WTC11 (cell line): ENCODE measurements at regions not wholly inside any gene's neighbourhood (a gene's known extent, or its start where the extent isn't known, plus 50 kb on each side); places are given as distances from the start of the nearest gene placed in this dataset.

Experiments
- ATAC-seq: fragments of 200-7000 bp; cut with Tn5 transposase; 2 replicates; pipeline ENCODE4 v1.10.0; 2021; ENCODE audit warnings: mild to moderate bottlenecking, moderate library complexity
- CTCF ChIA-PET: fragments of 300-600 bp; sonication (Branson Sonifier 250); formaldehyde crosslinking; loops from one replicate; lab custom pipeline; 2021; ENCODE audit warnings: antibody characterized with exemption; lab: Charles Lee
- POLR2A ChIA-PET: fragments of 350-600 bp; sonication (Branson Sonifier 250); formaldehyde crosslinking; loops from one replicate; lab custom pipeline; 2021; ENCODE audit warnings: antibody characterized with exemption; lab: Charles Lee
- DNase-seq: peaks from one replicate; pipeline ENCODE4 v3.0.0; 2021; ENCODE audit warnings: low spot score
- H3K27ac Mint-ChIP-seq: 2 replicates; pipeline ENCODE4 v1.8.0; 2021; ENCODE audit warnings: mixed read lengths
- H3K27me3 Mint-ChIP-seq: 2 replicates; pipeline ENCODE4 v1.8.0; 2021; ENCODE audit warnings: low read depth, mild to moderate bottlenecking, moderate library complexity, mixed read lengths
- H3K36me3 Mint-ChIP-seq: 2 replicates; pipeline ENCODE4 v1.8.0; 2021; ENCODE audit warnings: mixed read lengths
- H3K4me1 Mint-ChIP-seq: 2 replicates; pipeline ENCODE4 v1.8.0; 2022; ENCODE audit warnings: mixed read lengths
- H3K4me3 Mint-ChIP-seq: 2 replicates; pipeline ENCODE4 v1.8.0; 2021; ENCODE audit warnings: mild to moderate bottlenecking, moderate library complexity, mixed read lengths
- H3K9me3 Mint-ChIP-seq: 2 replicates; pipeline ENCODE4 v1.8.0; 2021; ENCODE audit warnings: mixed read lengths
- AR ChIP-seq: fragments of 250-450 bp; sonication (Bioruptor Pico); IDR thresholded peaks from 2 replicates; pipeline ENCODE4 v1.9.0; 2021; ENCODE audit warnings: mild to moderate bottlenecking
- CREM ChIP-seq: sonication (generic); formaldehyde crosslinking; IDR thresholded peaks from 2 replicates; pipeline ENCODE4 v1.8.1; 2022; ENCODE audit warnings: mild to moderate bottlenecking, missing genetic modification reagents, moderate library complexity
- CTCF ChIP-seq: fragments of 200-600 bp; IDR thresholded peaks from 2 replicates; pipeline ENCODE4 v1.8.0; 2022; ENCODE audit warnings: antibody characterized with exemption
- E2F4 ChIP-seq: sonication (generic); formaldehyde crosslinking; IDR thresholded peaks from 2 replicates; pipeline ENCODE4 v1.8.1; 2022; ENCODE audit warnings: low read depth, mild to moderate bottlenecking, moderate library complexity, missing genetic modification reagents, borderline replicate concordance
- ELF4 ChIP-seq: sonication (generic); formaldehyde crosslinking; IDR thresholded peaks from 2 replicates; pipeline ENCODE4 v1.8.1; 2022; ENCODE audit warnings: low read depth, mild to moderate bottlenecking, moderate library complexity, missing genetic modification reagents
- EMX1 ChIP-seq: fragments of 250-450 bp; sonication (Bioruptor Pico); IDR thresholded peaks from 2 replicates; pipeline ENCODE4 v1.8.0; 2021; ENCODE audit warnings: mild to moderate bottlenecking
- FOXK1 ChIP-seq: sonication (generic); formaldehyde crosslinking; IDR thresholded peaks from 2 replicates; pipeline ENCODE4 v1.8.0; 2022; ENCODE audit warnings: mild to moderate bottlenecking, moderate library complexity, missing genetic modification reagents
- FOXP1 ChIP-seq: sonication (generic); formaldehyde crosslinking; IDR thresholded peaks from 2 replicates; pipeline ENCODE4 v1.8.0; 2022; ENCODE audit warnings: missing genetic modification reagents, mild to moderate bottlenecking, moderate library complexity, borderline replicate concordance
- FOXP4 ChIP-seq: sonication (generic); formaldehyde crosslinking; IDR thresholded peaks from 2 replicates; pipeline ENCODE4 v1.8.0; 2022; ENCODE audit warnings: mild to moderate bottlenecking, missing genetic modification reagents
- HMGA2 ChIP-seq: fragments of 250-450 bp; sonication (Bioruptor Pico); IDR thresholded peaks from 2 replicates; pipeline ENCODE4 v1.4.0; 2021; ENCODE audit warnings: mild to moderate bottlenecking, moderate library complexity
- MLX ChIP-seq: sonication (generic); formaldehyde crosslinking; IDR thresholded peaks from 2 replicates; pipeline ENCODE4 v1.8.1; 2023; ENCODE audit warnings: mild to moderate bottlenecking, missing genetic modification reagents, moderate library complexity
- NFATC4 ChIP-seq: fragments of 250-450 bp; sonication (Bioruptor Pico); IDR thresholded peaks from 2 replicates; pipeline ENCODE4 v1.9.0; 2021; ENCODE audit warnings: mild to moderate bottlenecking
- NR2C2 ChIP-seq: sonication (generic); formaldehyde crosslinking; IDR thresholded peaks from 2 replicates; pipeline ENCODE4 v1.8.0; 2022; ENCODE audit warnings: mild to moderate bottlenecking, missing genetic modification reagents
- RORB ChIP-seq: fragments of 250-450 bp; sonication (Bioruptor Pico); IDR thresholded peaks from 2 replicates; pipeline ENCODE4 v1.9.0; 2021; ENCODE audit warnings: mild to moderate bottlenecking
- ZMAT4 ChIP-seq: fragments of 250-450 bp; sonication (Bioruptor Pico); IDR thresholded peaks from 2 replicates; pipeline ENCODE4 v1.9.0; 2021; ENCODE audit warnings: mild to moderate bottlenecking
- ZNF121 ChIP-seq: sonication (generic); formaldehyde crosslinking; IDR thresholded peaks from 2 replicates; pipeline ENCODE4 v1.8.0; 2023; ENCODE audit warnings: missing genetic modification reagents
- ZNF425 ChIP-seq: fragments of 250-450 bp; sonication (Bioruptor Pico); conservative IDR thresholded peaks from 2 replicates; pipeline ENCODE4 v1.9.0; 2021; ENCODE audit warnings: mild to moderate bottlenecking
- ZNF512 ChIP-seq: sonication (generic); formaldehyde crosslinking; IDR thresholded peaks from 2 replicates; pipeline ENCODE4 v1.8.1; 2022; ENCODE audit warnings: missing genetic modification reagents, borderline replicate concordance

- H3K27ac Mint-ChIP-seq, result no peak overlapping the region
- H3K9me3 Mint-ChIP-seq, result no peaks in the 10 kb centered on the region
- ATAC-seq (no peak), DNase-seq (no peak)
- no peaks in the 10 kb centered on the region for H3K27me3 Mint-ChIP-seq
- ChIA-PET POLR2A (interaction anchor here (0.7 kb wide), 1 partner anchor 9 kb away, joined by 3 read pairs; no protein-coding TSS in a partner anchor), CTCF (interaction anchor here (0.5 kb wide), 1 partner anchor 20 kb away, joined by 7 read pairs; no protein-coding TSS in a partner anchor)
- H3K4me3 Mint-ChIP-seq, result no peak overlapping the region
- TF ChIP-seq ZNF121 (CRISPR knock-in tag), result peak; percentile 66; the same call in 1 of the 2 replicates
- no peak for TF ChIP-seq FOXK1 (CRISPR knock-in tag)
- no peaks in the 10 kb centered on the region for H3K36me3 Mint-ChIP-seq
- peaks cover 37% of the 10 kb centered on the region for H3K4me1 Mint-ChIP-seq
These were observed 312.7 kb upstream of the ERCC4 start for GRCh38 chr16:13607289-13607688.

GRCh38 chr16:13611596-13611995, 308.4 kb upstream of the ERCC4 start:
- Mint-ChIP-seq H3K4me1 (peaks cover 40% of the 10 kb centered on the region), H3K36me3 (no peaks in the 10 kb centered on the region), H3K27ac (peak overlapping the region; percentile 33; the same call in 1 of the 2 replicates), H3K9me3 (peaks cover 5% of the 10 kb centered on the region), H3K4me3 (no peak overlapping the region), H3K27me3 (no peaks in the 10 kb centered on the region; the same call in 1 of the 2 replicates)
- TF ChIP-seq EMX1 (CRISPR knock-in tag) (no peak), NR2C2 (no peak), AR (CRISPR knock-in tag) (no peak), CTCF (no peak), CREM (no peak), NFATC4 (CRISPR knock-in tag) (no peak), ZMAT4 (CRISPR knock-in tag) (no peak), E2F4 (CRISPR knock-in tag) (no peak), HMGA2 (CRISPR knock-in tag) (no peak), ELF4 (CRISPR knock-in tag) (no peak), FOXP1 (no peak), RORB (no peak), ZNF512 (CRISPR knock-in tag) (no peak), MLX (CRISPR knock-in tag) (no peak), ZNF425 (CRISPR knock-in tag) (no peak), FOXP4 (CRISPR knock-in tag) (no peak)
- ATAC-seq, result no peak
- POLR2A ChIA-PET, result no interaction called here
- no peak for DNase-seq
- CTCF ChIA-PET, result no interaction called here
